Stomach (tissue), 4 donors: ENCODE measurements at regions not wholly inside any gene's neighbourhood (a gene's known extent, or its start where the extent isn't known, plus 50 kb on each side); places are given as distances from the start of the nearest gene placed in this dataset.

Experiments used
- POLR2A ChIP-seq, 4 donors: fragments of 450-650 bp; IDR thresholded peaks; one replicate each; pipeline ENCODE4 v1.6.1; 2016; ENCODE audit warnings: antibody characterized with exemption in 4 of 4, control low read depth in 2 of 4, mild to moderate bottlenecking in 1 of 4, moderate library complexity in 1 of 4
- POLR2AphosphoS5 ChIP-seq, 3 donors: sonication (generic); formaldehyde crosslinking; IDR thresholded peaks; one replicate each; pipeline ENCODE4 v1.6.1; 2016; ENCODE audit warnings: antibody characterized with exemption in 3 of 3
- TF ChIP-seq, protein P1 (sequence below), 7 experiments: fragments of 450-650 bp in 4 of 7; fragments of 200-600 bp in 3 of 7; sonication (generic) in 3 of 7; IDR thresholded peaks; one replicate each; pipeline ENCODE4 v1.5.1; 2016 to 2019; ENCODE audit warnings: antibody characterized with exemption in 7 of 7, control low read depth in 2 of 7, mild to moderate bottlenecking in 1 of 7

DNA sequence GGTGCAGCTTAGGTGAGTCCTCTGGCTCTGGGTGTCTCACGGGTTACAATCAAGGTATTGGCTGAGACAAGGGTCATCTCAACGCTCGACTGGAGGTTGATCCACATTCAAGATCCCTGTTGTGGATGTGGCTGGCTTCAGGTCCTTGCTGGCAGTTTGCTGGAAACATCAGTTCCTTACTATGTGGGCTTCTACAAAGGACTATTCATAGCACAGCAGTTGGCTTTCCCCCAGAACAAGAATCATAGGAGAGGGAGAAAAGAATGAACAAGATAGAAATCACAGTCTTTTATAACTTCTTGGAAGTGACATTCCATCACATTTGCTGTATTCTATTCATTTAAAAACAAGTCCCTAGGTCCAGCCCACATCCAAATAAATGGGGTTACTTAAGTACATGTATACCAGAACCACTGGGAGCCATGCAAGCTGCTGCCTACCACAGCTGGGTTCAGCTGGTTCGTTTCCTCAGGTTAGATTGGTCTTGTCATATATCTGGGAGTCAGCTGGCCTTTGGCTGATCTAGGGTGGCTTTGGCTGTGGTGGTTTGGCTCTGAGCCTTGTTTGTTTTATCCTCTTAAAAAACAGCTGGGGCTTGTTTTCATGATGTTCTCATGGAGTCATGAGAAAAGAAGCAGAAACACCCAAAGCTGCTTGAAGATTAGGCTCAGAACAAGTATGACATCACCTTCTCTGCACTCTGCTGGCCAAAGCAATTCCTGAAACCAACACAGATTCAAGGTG is 433.2 kb upstream of the SPTLC3 start:
- TF ChIP-seq, protein P1, sequence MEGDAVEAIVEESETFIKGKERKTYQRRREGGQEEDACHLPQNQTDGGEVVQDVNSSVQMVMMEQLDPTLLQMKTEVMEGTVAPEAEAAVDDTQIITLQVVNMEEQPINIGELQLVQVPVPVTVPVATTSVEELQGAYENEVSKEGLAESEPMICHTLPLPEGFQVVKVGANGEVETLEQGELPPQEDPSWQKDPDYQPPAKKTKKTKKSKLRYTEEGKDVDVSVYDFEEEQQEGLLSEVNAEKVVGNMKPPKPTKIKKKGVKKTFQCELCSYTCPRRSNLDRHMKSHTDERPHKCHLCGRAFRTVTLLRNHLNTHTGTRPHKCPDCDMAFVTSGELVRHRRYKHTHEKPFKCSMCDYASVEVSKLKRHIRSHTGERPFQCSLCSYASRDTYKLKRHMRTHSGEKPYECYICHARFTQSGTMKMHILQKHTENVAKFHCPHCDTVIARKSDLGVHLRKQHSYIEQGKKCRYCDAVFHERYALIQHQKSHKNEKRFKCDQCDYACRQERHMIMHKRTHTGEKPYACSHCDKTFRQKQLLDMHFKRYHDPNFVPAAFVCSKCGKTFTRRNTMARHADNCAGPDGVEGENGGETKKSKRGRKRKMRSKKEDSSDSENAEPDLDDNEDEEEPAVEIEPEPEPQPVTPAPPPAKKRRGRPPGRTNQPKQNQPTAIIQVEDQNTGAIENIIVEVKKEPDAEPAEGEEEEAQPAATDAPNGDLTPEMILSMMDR (IDR thresholded peaks at IDR 0.05), result no peak
- TF ChIP-seq POLR2A (IDR thresholded peaks at IDR 0.05) (no peak), POLR2AphosphoS5 (IDR thresholded peaks at IDR 0.05) (peak; percentile 52 to 83 (median 77))
